K562 (cell line): ENCODE measurements at regions not wholly inside any gene's neighbourhood (a gene's known extent, or its start where the extent isn't known, plus 50 kb on each side); places are given as distances from the start of the nearest gene placed in this dataset.
"Not testable (repeated sequence)": the region's sequence is repeated elsewhere in the genome, so short reads cannot be mapped to it uniquely, and the experiment has no call there.

Experiments used
- EHMT2 ChIP-seq: fragments of 450-650 bp; IDR thresholded peaks from 2 replicates; pipeline ENCODE4 v1.6.1; 2018; ENCODE audit warnings: antibody characterized with exemption
- ESRRA ChIP-seq: fragments of 450-650 bp; IDR thresholded peaks from 2 replicates; pipeline ENCODE4 v1.6.1; 2014; ENCODE audit warnings: low read depth, mild to moderate bottlenecking, moderate library complexity, borderline replicate concordance
- PHF8 ChIP-seq: fragments of 200-600 bp; sonication (generic); IDR thresholded peaks from 2 replicates; pipeline ENCODE4 v1.6.1; 2012; ENCODE audit warnings: mixed run types, mild to moderate bottlenecking, inconsistent platforms, low read length, moderate library complexity, borderline replicate concordance
- RBBP5 ChIP-seq: fragments of 200-600 bp; sonication (generic); IDR thresholded peaks from 2 replicates; pipeline ENCODE4 v1.6.1; 2012; ENCODE audit warnings: borderline replicate concordance, mild to moderate bottlenecking, low read length, control low read depth, inconsistent platforms; ENCODE audit not compliant: insufficient read depth, poor library complexity, severe bottlenecking
- STAG1 ChIP-seq: sonication (generic); formaldehyde crosslinking; IDR thresholded peaks from 2 replicates; pipeline ENCODE4 v1.5.0; 2020; ENCODE audit warnings: missing genetic modification reagents, borderline replicate concordance
- TAF15 ChIP-seq: fragments of 200-400 bp; formaldehyde crosslinking; IDR thresholded peaks from 2 replicates; pipeline ENCODE4 v1.6.1; 2017; ENCODE audit warnings: mild to moderate bottlenecking, low read depth, low read length, moderate library complexity
- TCF7L2 ChIP-seq: fragments of 150-350 bp; IDR thresholded peaks from 2 replicates; pipeline ENCODE4 v1.6.1; 2016; ENCODE audit warnings: low read depth, mild to moderate bottlenecking, low read length, moderate library complexity
- USF1 ChIP-seq: sonication (generic); formaldehyde crosslinking; IDR thresholded peaks from 2 replicates; pipeline ENCODE4 v1.9.0; 2022; ENCODE audit warnings: mild to moderate bottlenecking, missing genetic modification reagents
- YBX1 ChIP-seq: fragments of 450-650 bp; IDR thresholded peaks from 2 replicates; pipeline ENCODE4 v1.7.1; 2016; ENCODE audit warnings: mild to moderate bottlenecking
- ZNF217 ChIP-seq: sonication (generic); formaldehyde crosslinking; IDR thresholded peaks from 2 replicates; pipeline ENCODE4 v1.8.0; 2022; ENCODE audit warnings: mild to moderate bottlenecking, missing genetic modification reagents
- TF ChIP-seq, protein P1 (sequence below), 2 experiments: fragments of 450-650 bp in 1 of 2; IDR thresholded peaks; 2 replicates each; pipeline ENCODE4 v1.6.1; 2011 to 2017; ENCODE audit warnings: low read depth in 2 of 2, antibody characterized with exemption in 1 of 2, borderline replicate concordance in 1 of 2, low read length in 1 of 2, mild to moderate bottlenecking in 1 of 2, mixed read lengths in 1 of 2; ENCODE audit not compliant: control insufficient read depth in 1 of 2
- TF ChIP-seq, protein P2 (sequence below): sonication (generic); formaldehyde crosslinking; IDR thresholded peaks from 2 replicates; pipeline ENCODE4 v1.8.1; 2022; ENCODE audit warnings: missing genetic modification reagents
- TF ChIP-seq, protein P3 (sequence below), 3 experiments: IDR thresholded peaks in 2 of 3; conservative IDR thresholded peaks in 1 of 3; 2 replicates each; pipeline ENCODE4 v1.5.1; 2011 to 2012; ENCODE audit warnings: low read length in 3 of 3, mild to moderate bottlenecking in 3 of 3, control low read depth in 2 of 3, improper control_type of control experiment in 1 of 3, inconsistent platforms in 1 of 3, low read depth in 1 of 3, mixed read lengths in 1 of 3, moderate library complexity in 1 of 3; ENCODE audit not compliant: insufficient read depth in 2 of 3

- TF ChIP-seq YBX1; TCF7L2; STAG1 (CRISPR knock-in tag); ZNF217; TAF15; RBBP5; PHF8; ESRRA; USF1 (CRISPR knock-in tag); EHMT2: not testable (repeated sequence)
- TF ChIP-seq, protein P1, sequence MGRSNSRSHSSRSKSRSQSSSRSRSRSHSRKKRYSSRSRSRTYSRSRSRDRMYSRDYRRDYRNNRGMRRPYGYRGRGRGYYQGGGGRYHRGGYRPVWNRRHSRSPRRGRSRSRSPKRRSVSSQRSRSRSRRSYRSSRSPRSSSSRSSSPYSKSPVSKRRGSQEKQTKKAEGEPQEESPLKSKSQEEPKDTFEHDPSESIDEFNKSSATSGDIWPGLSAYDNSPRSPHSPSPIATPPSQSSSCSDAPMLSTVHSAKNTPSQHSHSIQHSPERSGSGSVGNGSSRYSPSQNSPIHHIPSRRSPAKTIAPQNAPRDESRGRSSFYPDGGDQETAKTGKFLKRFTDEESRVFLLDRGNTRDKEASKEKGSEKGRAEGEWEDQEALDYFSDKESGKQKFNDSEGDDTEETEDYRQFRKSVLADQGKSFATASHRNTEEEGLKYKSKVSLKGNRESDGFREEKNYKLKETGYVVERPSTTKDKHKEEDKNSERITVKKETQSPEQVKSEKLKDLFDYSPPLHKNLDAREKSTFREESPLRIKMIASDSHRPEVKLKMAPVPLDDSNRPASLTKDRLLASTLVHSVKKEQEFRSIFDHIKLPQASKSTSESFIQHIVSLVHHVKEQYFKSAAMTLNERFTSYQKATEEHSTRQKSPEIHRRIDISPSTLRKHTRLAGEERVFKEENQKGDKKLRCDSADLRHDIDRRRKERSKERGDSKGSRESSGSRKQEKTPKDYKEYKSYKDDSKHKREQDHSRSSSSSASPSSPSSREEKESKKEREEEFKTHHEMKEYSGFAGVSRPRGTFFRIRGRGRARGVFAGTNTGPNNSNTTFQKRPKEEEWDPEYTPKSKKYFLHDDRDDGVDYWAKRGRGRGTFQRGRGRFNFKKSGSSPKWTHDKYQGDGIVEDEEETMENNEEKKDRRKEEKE (IDR thresholded peaks at IDR 0.05; ENCODE audit: borderline replicate concordance in 1 of 2, control insufficient read depth in 1 of 2, low read depth in 2 of 2, low read length in 1 of 2) = not testable (repeated sequence)
- TF ChIP-seq, protein P2, sequence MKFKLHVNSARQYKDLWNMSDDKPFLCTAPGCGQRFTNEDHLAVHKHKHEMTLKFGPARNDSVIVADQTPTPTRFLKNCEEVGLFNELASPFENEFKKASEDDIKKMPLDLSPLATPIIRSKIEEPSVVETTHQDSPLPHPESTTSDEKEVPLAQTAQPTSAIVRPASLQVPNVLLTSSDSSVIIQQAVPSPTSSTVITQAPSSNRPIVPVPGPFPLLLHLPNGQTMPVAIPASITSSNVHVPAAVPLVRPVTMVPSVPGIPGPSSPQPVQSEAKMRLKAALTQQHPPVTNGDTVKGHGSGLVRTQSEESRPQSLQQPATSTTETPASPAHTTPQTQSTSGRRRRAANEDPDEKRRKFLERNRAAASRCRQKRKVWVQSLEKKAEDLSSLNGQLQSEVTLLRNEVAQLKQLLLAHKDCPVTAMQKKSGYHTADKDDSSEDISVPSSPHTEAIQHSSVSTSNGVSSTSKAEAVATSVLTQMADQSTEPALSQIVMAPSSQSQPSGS (CRISPR knock-in tag) = not testable (repeated sequence)
- TF ChIP-seq, protein P3, sequence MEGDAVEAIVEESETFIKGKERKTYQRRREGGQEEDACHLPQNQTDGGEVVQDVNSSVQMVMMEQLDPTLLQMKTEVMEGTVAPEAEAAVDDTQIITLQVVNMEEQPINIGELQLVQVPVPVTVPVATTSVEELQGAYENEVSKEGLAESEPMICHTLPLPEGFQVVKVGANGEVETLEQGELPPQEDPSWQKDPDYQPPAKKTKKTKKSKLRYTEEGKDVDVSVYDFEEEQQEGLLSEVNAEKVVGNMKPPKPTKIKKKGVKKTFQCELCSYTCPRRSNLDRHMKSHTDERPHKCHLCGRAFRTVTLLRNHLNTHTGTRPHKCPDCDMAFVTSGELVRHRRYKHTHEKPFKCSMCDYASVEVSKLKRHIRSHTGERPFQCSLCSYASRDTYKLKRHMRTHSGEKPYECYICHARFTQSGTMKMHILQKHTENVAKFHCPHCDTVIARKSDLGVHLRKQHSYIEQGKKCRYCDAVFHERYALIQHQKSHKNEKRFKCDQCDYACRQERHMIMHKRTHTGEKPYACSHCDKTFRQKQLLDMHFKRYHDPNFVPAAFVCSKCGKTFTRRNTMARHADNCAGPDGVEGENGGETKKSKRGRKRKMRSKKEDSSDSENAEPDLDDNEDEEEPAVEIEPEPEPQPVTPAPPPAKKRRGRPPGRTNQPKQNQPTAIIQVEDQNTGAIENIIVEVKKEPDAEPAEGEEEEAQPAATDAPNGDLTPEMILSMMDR (IDR thresholded peaks at IDR 0.05 in 2 of 3, conservative IDR thresholded peaks at IDR 0.05 in 1 of 3; ENCODE audit: insufficient read depth in 2 of 3, low read depth in 1 of 3, low read length in 3 of 3) = not testable (repeated sequence)
Observed at GRCh38 chr7:63570386-63571115, 428.1 kb upstream of the ZNF722 start.
